ENCODE measurements at regions not wholly inside any gene's neighbourhood (a gene's known extent, or its start where the extent isn't known, plus 50 kb on each side); places are given as distances from the start of the nearest gene placed in this dataset.

DNA sequence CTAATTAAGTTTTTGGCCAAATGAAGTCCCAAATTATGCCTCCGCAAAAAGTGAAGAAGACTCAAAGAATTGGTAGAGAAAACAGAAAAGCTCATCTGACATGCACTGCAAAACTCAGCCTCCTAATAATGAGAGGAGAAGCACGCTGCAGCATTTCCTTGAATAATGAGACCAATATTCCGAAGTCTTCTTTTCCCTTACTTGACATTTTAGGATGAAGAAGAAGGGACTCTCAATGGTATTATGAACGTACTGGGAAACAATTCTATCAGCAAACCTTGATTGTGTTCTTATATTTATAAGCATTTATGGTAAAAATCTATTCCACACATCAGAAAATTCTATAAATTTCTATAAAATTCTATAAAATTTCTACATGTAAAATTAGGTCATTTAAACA lies 733.9 kb upstream of the ACVR2A start:
- TF ChIP-seq Cebpa-rat (IDR thresholded peaks at IDR 0.05) = no peak
- Histone ChIP-seq H3K4me1 (no peaks in the 10 kb centered on the region), H3K9me3 (replicated peaks in 1 of 11) (peaks cover 0 to 8% (median 0%) of the 10 kb centered on the region in 11 experiments; a peak in 4 of 22 replicates), H3K36me3 (no peaks in the 10 kb centered on the region), H4K20me1 (no peaks in the 10 kb centered on the region), H3K4me3 (no peak overlapping the region), H3K27me3 (no peaks in the 10 kb centered on the region), H3K4me2 (no peak overlapping the region), H3K9ac (no peak overlapping the region), H3K27ac (no peak overlapping the region)

GRCh38 chr2:147110317-147110716 lies 734.5 kb upstream of the ACVR2A start:
- Histone ChIP-seq H3K4me3 (no peak overlapping the region), H3K9ac (no peak overlapping the region), H3K36me3 (no peaks in the 10 kb centered on the region), H3K27ac (no peak overlapping the region), H3K27me3 (no peaks in the 10 kb centered on the region), H3K9me3 (replicated peaks in 1 of 11) (peaks cover 0 to 8% (median 0%) of the 10 kb centered on the region in 11 experiments; a peak in 4 of 22 replicates), H3K4me1 (no peaks in the 10 kb centered on the region), H3K4me2 (no peak overlapping the region), H4K20me1 (no peaks in the 10 kb centered on the region)
- no peak for TF ChIP-seq Cebpa-rat (IDR thresholded peaks at IDR 0.05)

DNA sequence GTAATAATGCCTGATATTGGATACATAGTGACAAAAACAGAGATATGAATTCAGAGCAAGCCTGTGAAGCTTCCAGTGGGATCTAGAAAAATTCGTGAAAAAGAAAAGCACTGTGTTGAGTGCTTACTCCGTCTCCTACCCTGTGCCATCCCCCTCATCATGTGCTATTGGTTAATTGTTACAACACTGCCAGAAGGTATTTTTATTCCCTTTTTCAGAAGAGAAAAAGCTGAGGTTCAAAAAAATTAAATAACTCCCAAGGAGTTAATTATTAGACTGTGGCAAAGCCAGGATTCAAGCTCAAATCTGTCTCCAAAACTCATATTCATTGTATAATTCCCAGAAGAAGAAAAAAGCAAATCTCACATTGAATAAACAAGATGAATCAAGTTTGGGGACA lies 735.5 kb upstream of the ACVR2A start:
- TF ChIP-seq Cebpa-rat (IDR thresholded peaks at IDR 0.05) = no peak
- Histone ChIP-seq H3K27me3 (no peaks in the 10 kb centered on the region), H3K9me3 (replicated peaks in 1 of 11) (peaks cover 0 to 8% (median 0%) of the 10 kb centered on the region in 11 experiments; a peak in 4 of 22 replicates), H3K4me1 (no peaks in the 10 kb centered on the region), H3K4me3 (no peak overlapping the region), H3K4me2 (no peak overlapping the region), H3K36me3 (no peaks in the 10 kb centered on the region), H3K27ac (no peak overlapping the region), H4K20me1 (no peaks in the 10 kb centered on the region), H3K9ac (no peak overlapping the region)

DNA sequence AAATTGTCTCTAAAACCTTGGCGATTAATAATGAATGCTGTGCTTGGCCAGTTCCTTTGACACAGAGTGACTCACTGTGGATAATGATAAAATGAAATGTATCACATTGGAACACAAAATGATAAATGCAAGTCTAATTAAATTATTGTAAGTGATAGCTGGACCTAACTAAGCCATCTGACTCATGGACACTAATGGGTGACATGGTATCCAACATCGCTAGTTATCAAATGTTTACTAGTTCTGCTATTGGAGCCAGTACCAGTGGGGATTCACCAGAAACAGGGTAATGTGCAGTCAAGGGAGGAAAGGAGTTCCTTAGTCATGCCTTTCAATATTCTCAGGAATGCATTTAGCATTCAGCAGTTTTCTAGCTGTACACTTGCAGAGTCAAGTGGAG lies 736.3 kb upstream of the ACVR2A start:
- H3K27ac ChIP-seq = no peak overlapping the region
- H3K27me3 ChIP-seq = no peaks in the 10 kb centered on the region
- no peak overlapping the region for H3K4me3 ChIP-seq
- H3K4me1 ChIP-seq = no peaks in the 10 kb centered on the region
- H3K4me2 ChIP-seq = no peak overlapping the region
- H3K9ac ChIP-seq = no peak overlapping the region
- no peaks in the 10 kb centered on the region for H4K20me1 ChIP-seq
- no peak for TF ChIP-seq Cebpa-rat (IDR thresholded peaks at IDR 0.05)
- no peaks in the 10 kb centered on the region for H3K36me3 ChIP-seq
- H3K9me3 ChIP-seq (replicated peaks in 1 of 11) = peaks cover 0 to 8% (median 0%) of the 10 kb centered on the region in 11 experiments; a peak in 4 of 22 replicates

DNA sequence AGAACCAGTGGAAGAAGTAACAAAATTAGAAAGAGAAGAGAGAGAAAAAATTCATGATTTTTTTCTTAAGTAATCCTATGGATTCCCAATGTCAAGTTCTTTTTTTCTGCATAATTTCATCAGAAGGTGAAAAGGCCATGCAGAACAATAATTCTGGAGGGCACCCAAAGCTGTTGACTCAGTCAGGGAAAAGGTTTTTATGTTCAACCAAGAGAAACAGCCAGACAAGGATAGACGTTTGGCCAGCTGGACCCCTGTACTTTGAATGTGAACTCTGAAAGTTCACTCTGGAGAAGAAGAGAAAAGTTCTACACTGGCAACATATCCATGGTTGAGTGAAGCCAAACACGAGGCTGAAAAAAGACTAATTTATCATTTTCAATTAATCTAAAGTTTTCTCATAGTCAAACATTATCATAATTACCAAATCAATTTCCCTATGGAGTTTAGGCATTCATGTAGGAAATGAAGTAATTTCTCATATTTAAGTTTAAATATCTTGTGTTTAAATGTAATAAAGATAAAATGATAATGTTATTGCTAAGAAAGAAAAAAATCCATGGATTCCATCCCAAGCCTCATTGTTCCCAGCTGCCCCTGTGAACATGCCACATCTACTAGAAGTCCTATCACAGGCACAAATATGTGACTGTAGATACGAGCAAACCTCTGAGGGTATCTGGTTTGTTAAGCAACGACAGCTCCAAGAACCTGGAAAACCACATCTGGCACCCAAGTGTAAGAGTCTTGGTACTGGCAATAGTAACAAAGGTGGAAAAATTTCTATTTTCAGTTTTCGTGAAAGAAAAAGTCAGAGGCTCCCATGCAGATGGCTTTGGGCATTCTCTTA lies 742.7 kb upstream of the ACVR2A start:
- Histone ChIP-seq H3K9me3 (replicated peaks in 1 of 11) (no peaks in the 10 kb centered on the region), H3K27me3 (no peaks in the 10 kb centered on the region), H3K36me3 (no peaks in the 10 kb centered on the region), H4K20me1 (no peaks in the 10 kb centered on the region), H3K4me2 (no peak overlapping the region), H3K4me3 (no peak overlapping the region), H3K9ac (no peak overlapping the region), H3K27ac (no peak overlapping the region), H3K4me1 (peaks cover 0 to 4% (median 0%) of the 10 kb centered on the region in 10 experiments; a peak in 2 of 20 replicates)
- TF ChIP-seq Cebpa-rat (IDR thresholded peaks at IDR 0.05) = no peak

DNA sequence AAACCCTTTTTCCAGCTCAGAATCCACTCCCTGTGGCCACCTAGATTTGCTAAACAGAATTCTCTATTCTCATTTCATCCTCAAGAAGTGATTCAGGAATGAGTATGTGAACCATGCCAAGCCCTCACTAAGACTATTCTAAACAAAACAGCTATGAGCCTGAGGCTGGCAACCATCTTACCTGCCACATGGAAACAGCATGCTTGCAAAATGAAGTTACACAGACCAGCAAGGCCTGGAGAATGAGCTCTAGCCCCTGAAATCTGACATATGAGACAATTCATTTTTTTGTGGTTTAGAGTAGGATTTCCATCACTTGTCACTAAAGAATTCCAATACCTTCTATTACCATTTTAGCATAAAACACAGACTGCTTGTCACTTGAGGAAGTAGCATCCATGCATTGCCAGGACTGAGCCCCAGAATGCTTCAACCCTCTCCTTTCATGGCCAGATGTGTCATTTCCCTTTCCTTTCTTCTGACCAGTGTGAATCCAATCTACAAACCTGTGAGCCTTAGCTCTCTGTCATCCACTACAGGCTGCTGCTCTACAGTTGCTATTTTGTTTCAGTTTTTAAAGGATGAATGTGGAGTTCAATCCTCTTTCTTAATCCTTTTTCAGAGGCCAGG lies 744.3 kb upstream of the ACVR2A start:
- H3K36me3 ChIP-seq = no peaks in the 10 kb centered on the region
- peaks cover 0 to 4% (median 0%) of the 10 kb centered on the region in 10 experiments; a peak in 2 of 20 replicates for H3K4me1 ChIP-seq
- no peaks in the 10 kb centered on the region for H3K27me3 ChIP-seq
- no peaks in the 10 kb centered on the region for H4K20me1 ChIP-seq
- no peak overlapping the region for H3K4me2 ChIP-seq
- no peak overlapping the region for H3K27ac ChIP-seq
- no peak for TF ChIP-seq Cebpa-rat (IDR thresholded peaks at IDR 0.05)
- H3K9ac ChIP-seq = no peak overlapping the region
- no peak overlapping the region for H3K4me3 ChIP-seq
- H3K9me3 ChIP-seq (replicated peaks in 1 of 11) = no peaks in the 10 kb centered on the region

DNA sequence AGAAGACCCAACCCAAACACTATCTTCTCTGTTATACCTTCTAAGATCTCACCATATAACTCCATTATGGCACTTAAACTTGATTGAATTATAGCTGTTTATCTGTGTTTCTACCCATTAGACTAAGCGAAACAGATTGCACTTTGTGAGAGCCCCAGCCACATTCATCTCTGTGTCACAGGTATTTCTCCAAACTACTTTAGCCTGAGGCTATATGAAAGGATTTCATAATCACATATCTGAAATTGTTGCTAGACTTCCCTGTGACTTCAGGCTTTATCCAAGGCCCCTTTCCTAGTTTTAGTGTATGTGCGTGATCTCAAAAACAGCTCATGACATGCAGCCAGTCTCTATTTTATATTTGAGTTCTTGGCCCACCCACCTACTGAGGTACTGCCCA lies 745.0 kb upstream of the ACVR2A start:
- Histone ChIP-seq H3K9ac (no peak overlapping the region), H3K4me2 (no peak overlapping the region), H4K20me1 (no peaks in the 10 kb centered on the region), H3K27me3 (no peaks in the 10 kb centered on the region), H3K27ac (no peak overlapping the region), H3K36me3 (no peaks in the 10 kb centered on the region), H3K9me3 (replicated peaks in 1 of 11) (no peaks in the 10 kb centered on the region), H3K4me1 (peaks cover 0 to 4% (median 0%) of the 10 kb centered on the region in 10 experiments; a peak in 2 of 20 replicates), H3K4me3 (no peak overlapping the region)
- no peak for TF ChIP-seq Cebpa-rat (IDR thresholded peaks at IDR 0.05)

DNA sequence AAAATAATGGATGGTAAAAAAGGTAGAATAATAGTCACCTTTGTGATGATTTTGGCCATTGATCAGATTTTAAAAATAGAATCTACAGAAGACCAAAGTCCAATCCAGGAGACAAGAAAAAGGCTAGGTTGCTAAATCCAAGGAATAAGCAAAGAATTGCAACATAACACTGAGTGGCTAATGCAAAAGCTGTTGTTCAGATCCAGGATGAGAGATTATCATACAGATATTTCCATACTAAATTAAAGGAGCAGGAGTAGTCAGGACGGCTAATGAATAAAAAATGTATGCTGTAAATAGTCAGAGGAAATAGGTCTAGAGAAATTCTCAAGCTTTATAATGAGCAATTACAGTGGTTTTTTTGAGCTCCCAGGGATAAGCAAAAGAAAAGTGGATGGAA lies 745.9 kb upstream of the ACVR2A start:
- no peaks in the 10 kb centered on the region for H3K27me3 ChIP-seq
- H3K4me2 ChIP-seq = no peak overlapping the region
- H3K4me1 ChIP-seq = peaks cover 0 to 4% (median 0%) of the 10 kb centered on the region in 10 experiments; a peak in 2 of 20 replicates
- H3K27ac ChIP-seq = no peak overlapping the region
- no peaks in the 10 kb centered on the region for H3K9me3 ChIP-seq (replicated peaks in 1 of 11)
- H3K9ac ChIP-seq = no peak overlapping the region
- H3K4me3 ChIP-seq = no peak overlapping the region
- no peaks in the 10 kb centered on the region for H3K36me3 ChIP-seq
- H4K20me1 ChIP-seq = no peaks in the 10 kb centered on the region
- no peak for TF ChIP-seq Cebpa-rat (IDR thresholded peaks at IDR 0.05)

DNA sequence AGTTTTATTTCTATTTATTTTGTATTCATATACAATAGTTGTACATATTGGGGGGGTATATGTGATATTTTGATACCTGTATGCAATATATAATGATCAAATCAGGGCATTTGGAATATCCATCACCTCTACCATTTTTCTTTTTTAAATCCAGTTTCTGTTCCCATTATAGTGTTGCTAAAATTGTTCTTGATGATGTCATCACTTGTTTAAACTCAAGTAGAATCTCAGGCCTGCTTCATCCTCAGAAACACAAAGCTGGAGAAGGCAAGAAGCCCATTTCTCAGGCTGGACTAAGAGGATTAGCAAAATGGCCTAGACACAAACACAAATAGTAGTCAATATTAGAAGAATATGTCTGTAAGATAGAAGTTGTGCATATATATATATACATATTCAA lies 747.1 kb upstream of the ACVR2A start:
- Histone ChIP-seq H3K9me3 (replicated peaks in 1 of 11) (no peaks in the 10 kb centered on the region), H3K27me3 (no peaks in the 10 kb centered on the region), H4K20me1 (no peaks in the 10 kb centered on the region), H3K27ac (no peak overlapping the region), H3K4me1 (peaks cover 0 to 4% (median 0%) of the 10 kb centered on the region in 10 experiments; a peak in 2 of 20 replicates), H3K9ac (no peak overlapping the region), H3K4me3 (no peak overlapping the region), H3K4me2 (no peak overlapping the region), H3K36me3 (no peaks in the 10 kb centered on the region)
- TF ChIP-seq Cebpa-rat (IDR thresholded peaks at IDR 0.05) = no peak
